ENCODE measurements at regions not wholly inside any gene's neighbourhood (a gene's known extent, or its start where the extent isn't known, plus 50 kb on each side); places are given as distances from the start of the nearest gene placed in this dataset.

DNA sequence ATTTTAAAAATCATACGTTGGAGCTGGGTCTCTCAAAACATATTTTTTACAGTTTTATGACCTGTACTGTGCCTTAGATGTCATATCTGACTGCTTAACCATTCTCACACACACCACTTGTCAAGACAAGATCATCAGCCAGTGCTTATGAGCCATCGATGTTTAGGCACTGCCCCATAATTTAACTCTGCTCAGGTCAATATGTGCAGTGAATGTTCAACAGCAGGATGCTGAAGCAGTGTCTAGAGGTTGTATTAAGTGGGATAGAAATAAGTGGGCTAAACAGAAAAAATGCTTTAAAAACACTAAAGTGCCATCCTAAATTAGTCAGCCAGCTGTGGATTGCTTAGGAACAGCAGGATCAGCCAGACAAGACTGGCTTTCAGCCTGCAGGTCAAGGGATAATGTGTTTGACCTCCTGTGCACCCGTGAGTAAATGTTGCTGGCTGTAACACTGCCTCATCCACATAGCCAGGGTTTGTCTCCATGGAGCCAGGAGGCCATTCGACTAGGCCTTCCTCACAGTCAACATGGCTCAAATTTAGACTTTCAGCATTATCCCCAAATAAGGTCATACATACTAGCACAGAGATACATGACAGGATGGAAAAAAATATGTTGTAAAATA, 139.0 kb upstream of the NXPH2 start:
- TF ChIP-seq MYC (IDR thresholded peaks at IDR 0.05; ENCODE audit: low read depth, low read length): no peak
- TF ChIP-seq, protein P1, sequence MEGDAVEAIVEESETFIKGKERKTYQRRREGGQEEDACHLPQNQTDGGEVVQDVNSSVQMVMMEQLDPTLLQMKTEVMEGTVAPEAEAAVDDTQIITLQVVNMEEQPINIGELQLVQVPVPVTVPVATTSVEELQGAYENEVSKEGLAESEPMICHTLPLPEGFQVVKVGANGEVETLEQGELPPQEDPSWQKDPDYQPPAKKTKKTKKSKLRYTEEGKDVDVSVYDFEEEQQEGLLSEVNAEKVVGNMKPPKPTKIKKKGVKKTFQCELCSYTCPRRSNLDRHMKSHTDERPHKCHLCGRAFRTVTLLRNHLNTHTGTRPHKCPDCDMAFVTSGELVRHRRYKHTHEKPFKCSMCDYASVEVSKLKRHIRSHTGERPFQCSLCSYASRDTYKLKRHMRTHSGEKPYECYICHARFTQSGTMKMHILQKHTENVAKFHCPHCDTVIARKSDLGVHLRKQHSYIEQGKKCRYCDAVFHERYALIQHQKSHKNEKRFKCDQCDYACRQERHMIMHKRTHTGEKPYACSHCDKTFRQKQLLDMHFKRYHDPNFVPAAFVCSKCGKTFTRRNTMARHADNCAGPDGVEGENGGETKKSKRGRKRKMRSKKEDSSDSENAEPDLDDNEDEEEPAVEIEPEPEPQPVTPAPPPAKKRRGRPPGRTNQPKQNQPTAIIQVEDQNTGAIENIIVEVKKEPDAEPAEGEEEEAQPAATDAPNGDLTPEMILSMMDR (IDR thresholded peaks at IDR 0.05; ENCODE audit: low read depth, low read length): no peak
- TF ChIP-seq POLR2A (IDR thresholded peaks at IDR 0.05; ENCODE audit: extremely low read depth, insufficient read length): no peak
- TF ChIP-seq, protein P2, sequence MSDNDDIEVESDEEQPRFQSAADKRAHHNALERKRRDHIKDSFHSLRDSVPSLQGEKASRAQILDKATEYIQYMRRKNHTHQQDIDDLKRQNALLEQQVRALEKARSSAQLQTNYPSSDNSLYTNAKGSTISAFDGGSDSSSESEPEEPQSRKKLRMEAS (IDR thresholded peaks at IDR 0.05; ENCODE audit: low read depth, low read length): no peak
- no peak overlapping the region for H3K4me3 ChIP-seq (ENCODE audit: low read depth, low read length)
- no peak for DNase-seq (ENCODE audit: low read depth)

DNA sequence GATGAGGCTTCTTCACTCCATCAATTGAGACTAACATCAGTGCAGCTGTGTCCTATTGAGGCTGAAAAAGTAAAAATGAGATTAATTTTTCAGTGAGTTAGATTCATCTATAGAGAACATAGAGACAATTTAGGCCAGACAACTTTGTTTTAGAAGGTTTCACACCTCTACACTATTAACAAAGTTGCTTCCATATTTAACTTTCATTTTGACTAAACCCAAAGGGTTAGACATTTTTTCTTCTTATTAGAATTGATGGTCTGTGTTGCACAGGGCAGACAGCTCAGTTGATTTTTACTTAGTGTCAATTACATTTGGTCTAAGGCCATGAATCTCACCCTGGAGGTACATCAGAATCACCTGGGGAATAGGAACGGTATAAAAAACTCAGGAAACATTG, 130.2 kb upstream of the NXPH2 start:
- no peak overlapping the region for H3K4me3 ChIP-seq (ENCODE audit: low read depth, low read length)
- no peak for DNase-seq (ENCODE audit: low read depth)
- TF ChIP-seq, protein P1 (IDR thresholded peaks at IDR 0.05; ENCODE audit: low read depth, low read length): no peak
- TF ChIP-seq POLR2A (IDR thresholded peaks at IDR 0.05; ENCODE audit: extremely low read depth, insufficient read length) (no peak), MYC (IDR thresholded peaks at IDR 0.05; ENCODE audit: low read depth, low read length) (no peak)
- TF ChIP-seq, protein P2 (IDR thresholded peaks at IDR 0.05; ENCODE audit: low read depth, low read length): no peak

DNA sequence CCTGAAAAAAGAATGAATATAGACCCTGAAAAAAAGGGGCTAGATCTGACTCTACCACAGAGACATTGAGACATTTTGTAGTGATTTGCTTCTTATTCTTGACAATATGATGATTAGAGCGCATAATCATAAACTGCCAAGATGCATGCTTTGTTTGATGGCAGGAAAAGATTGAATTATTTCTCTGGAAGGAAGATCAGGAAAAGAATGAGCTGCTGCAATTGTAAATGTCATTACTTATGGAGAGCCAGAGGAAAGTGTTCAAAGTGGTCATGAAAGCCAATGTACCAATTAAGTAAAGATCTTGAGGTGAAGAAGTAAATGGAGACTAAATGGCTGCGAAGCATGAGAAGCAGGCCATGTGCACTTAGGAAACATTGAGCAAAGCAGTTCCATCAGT, 126.4 kb upstream of the NXPH2 start:
- H3K4me3 ChIP-seq (ENCODE audit: low read depth, low read length): no peak overlapping the region
- no peak for DNase-seq (ENCODE audit: low read depth)
- TF ChIP-seq, protein P1 (IDR thresholded peaks at IDR 0.05; ENCODE audit: low read depth, low read length): no peak
- TF ChIP-seq, protein P2 (IDR thresholded peaks at IDR 0.05; ENCODE audit: low read depth, low read length): no peak
- TF ChIP-seq POLR2A (IDR thresholded peaks at IDR 0.05; ENCODE audit: extremely low read depth, insufficient read length) (no peak), MYC (IDR thresholded peaks at IDR 0.05; ENCODE audit: low read depth, low read length) (no peak)

DNA sequence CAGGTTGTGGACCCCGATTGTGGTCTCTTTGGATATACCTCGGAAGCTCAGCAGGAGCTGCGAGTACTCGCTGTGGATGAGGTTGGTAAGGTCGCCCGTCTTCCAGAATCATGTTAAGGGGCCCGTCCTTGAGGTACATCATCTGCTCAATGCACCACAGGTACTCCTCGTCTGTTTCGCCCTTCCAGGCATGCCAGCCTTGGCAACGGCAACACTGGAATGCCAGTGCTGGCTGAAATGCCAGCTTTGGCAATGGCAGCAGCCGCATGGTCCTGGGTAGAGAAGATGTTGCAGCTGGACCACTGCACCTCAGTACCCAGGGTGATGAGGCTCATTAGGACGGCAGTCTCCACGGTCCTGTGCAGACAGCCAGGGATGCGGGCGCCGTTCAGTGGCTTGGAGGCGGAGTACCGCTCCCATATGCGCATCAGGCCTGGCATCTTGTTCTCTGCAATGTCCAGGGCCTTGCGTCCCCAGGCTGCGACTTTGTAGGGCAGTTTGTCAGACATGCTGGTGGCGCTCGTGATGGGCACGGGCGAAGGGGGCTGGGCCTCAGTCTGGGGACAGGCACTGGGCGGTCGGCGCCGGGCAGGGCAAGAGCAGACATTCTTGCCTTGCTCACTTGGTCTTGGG, 122.2 kb upstream of the NXPH2 start:
- no peak overlapping the region for H3K4me3 ChIP-seq (ENCODE audit: low read depth, low read length)
- DNase-seq (ENCODE audit: low read depth): no peak
- TF ChIP-seq POLR2A (IDR thresholded peaks at IDR 0.05; ENCODE audit: extremely low read depth, insufficient read length): no peak
- no peak for TF ChIP-seq MYC (IDR thresholded peaks at IDR 0.05; ENCODE audit: low read depth, low read length)
- TF ChIP-seq, protein P2 (IDR thresholded peaks at IDR 0.05; ENCODE audit: low read depth, low read length): no peak

DNA sequence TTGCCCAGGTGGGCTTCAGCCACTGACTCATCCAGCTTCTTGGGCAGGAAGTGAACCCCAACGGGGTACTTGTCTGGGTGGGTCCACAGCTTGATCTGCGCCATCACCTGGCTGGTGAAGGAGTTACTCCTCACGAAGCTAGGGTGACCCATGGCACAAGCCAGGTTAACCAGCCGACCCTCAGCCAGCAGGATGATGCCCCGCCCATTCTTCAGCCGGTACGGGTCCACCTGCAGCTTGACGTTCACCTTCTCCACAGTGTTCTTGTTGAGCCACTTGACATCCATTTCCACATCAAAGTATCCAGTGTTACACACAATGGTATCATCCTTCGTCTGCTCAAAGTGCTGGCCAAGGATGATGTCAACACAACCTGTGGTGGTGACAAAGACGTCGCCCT, 121.3 kb upstream of the NXPH2 start:
- H3K4me3 ChIP-seq (ENCODE audit: low read depth, low read length): no peak overlapping the region
- TF ChIP-seq POLR2A (IDR thresholded peaks at IDR 0.05; ENCODE audit: extremely low read depth, insufficient read length) (no peak), MYC (IDR thresholded peaks at IDR 0.05; ENCODE audit: low read depth, low read length) (no peak)
- TF ChIP-seq, protein P2 (IDR thresholded peaks at IDR 0.05; ENCODE audit: low read depth, low read length): no peak
- TF ChIP-seq, protein P1 (IDR thresholded peaks at IDR 0.05; ENCODE audit: low read depth, low read length): no peak
- no peak for DNase-seq (ENCODE audit: low read depth)

DNA sequence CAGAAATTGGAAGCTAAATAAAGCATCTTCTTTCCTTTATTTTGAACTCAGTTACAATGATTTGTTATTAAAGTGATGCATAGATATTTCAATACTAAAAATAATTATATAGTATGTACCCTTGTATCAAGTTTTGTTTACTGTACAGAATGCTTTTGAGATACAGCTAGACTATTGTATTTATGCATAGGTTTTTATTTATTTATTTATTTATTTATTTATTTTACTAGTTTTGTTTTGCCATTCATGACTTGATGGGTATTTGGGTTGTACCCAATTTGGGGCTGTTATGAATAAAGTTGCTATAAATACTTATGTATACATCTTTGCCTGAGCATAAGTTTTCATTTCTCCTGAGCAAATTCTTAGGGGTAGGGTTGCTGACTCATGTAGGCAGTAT, 118.7 kb upstream of the NXPH2 start:
- no peak for DNase-seq (ENCODE audit: low read depth)
- no peak overlapping the region for H3K4me3 ChIP-seq (ENCODE audit: low read depth, low read length)
- TF ChIP-seq, protein P2 (IDR thresholded peaks at IDR 0.05; ENCODE audit: low read depth, low read length): no peak
- TF ChIP-seq POLR2A (IDR thresholded peaks at IDR 0.05; ENCODE audit: extremely low read depth, insufficient read length): no peak
- TF ChIP-seq, protein P1 (IDR thresholded peaks at IDR 0.05; ENCODE audit: low read depth, low read length): no peak
- TF ChIP-seq MYC (IDR thresholded peaks at IDR 0.05; ENCODE audit: low read depth, low read length): no peak

Data from NB4 (cell line).